IMR-90 (cell line): ENCODE measurements at regions not wholly inside any gene's neighbourhood (a gene's known extent, or its start where the extent isn't known, plus 50 kb on each side); places are given as distances from the start of the nearest gene placed in this dataset.

ENCODE experiments used
- CEBPB ChIP-seq: IDR thresholded peaks from 2 replicates; pipeline ENCODE4 v1.6.1; 2012; ENCODE audit warnings: low read depth, low read length, improper control_type of control experiment
- CTCF ChIP-seq: conservative IDR thresholded peaks from 2 replicates; pipeline ENCODE4 v1.5.1; 2012; ENCODE audit warnings: mild to moderate bottlenecking, low read depth, low read length, improper control_type of control experiment
- FOS ChIP-seq: fragments of 150-350 bp; IDR thresholded peaks from 2 replicates; pipeline ENCODE4 v1.6.1; 2016; ENCODE audit warnings: low read depth, low read length
- MXI1 ChIP-seq: IDR thresholded peaks from 2 replicates; pipeline ENCODE4 v1.6.1; 2012; ENCODE audit warnings: low read depth, mild to moderate bottlenecking, low read length, moderate library complexity, borderline replicate concordance
- POLR2A ChIP-seq: IDR thresholded peaks from 2 replicates; pipeline ENCODE4 v1.6.1; 2012; ENCODE audit warnings: mild to moderate bottlenecking, low read depth, low read length
- SMC3 ChIP-seq: fragments of 150-350 bp; IDR thresholded peaks from 2 replicates; pipeline ENCODE4 v1.6.1; 2016; ENCODE audit warnings: low read depth, mild to moderate bottlenecking, antibody characterized with exemption, low read length, moderate library complexity
- USF2 ChIP-seq: fragments of 150-350 bp; IDR thresholded peaks from 2 replicates; pipeline ENCODE4 v1.6.1; 2017; ENCODE audit warnings: mild to moderate bottlenecking, antibody characterized with exemption, low read length, low read depth

GRCh38 chrX:125093852-125094251, 225.8 kb upstream of the TEX13C start:
- TF ChIP-seq CTCF (no peak), POLR2A (no peak), FOS (no peak), MXI1 (no peak), SMC3 (no peak), USF2 (no peak), CEBPB (no peak)
